ENCODE measurements at regions not wholly inside any gene's neighbourhood (a gene's known extent, or its start where the extent isn't known, plus 50 kb on each side); places are given as distances from the start of the nearest gene placed in this dataset.

DNA sequence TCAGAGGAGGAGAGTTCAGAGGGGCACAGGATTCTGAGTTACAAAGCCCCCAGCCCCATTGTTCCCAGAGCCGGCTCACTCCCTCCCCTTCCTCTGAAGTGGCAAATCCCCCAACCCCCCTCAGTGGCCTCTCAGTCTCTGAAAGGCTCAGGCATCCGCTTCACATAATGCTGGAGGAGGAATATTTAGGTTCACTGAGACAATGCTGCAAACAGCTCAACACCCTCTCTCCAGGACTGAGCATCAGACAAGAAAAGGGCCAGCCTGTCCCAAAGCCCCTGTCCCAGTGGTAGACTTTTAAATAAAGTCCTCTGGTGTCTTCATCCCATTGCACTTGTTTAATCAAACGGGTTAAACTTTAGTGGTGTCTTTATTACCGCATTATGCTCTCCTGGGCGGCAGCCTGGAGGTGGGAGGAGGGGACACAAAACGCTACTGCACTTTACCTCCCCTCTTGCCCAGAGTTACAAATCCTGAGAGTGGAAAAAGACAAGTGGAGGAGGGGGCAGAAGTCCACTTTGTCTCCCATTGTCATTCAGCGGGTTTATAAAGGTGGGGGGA is 257.9 kb downstream of the FGFR2 start:
- no peaks in the 10 kb centered on the region for H3K36me3 Mint-ChIP-seq (ENCODE audit: low read depth)
- no peaks in the 10 kb centered on the region for H3K4me1 Mint-ChIP-seq (ENCODE audit: low read depth)
- H3K27ac Mint-ChIP-seq = no peak overlapping the region
- CTCF ChIA-PET = interaction anchor here (1.0 kb wide), 1 partner anchor 21 kb away, joined by 3 read pairs; no protein-coding TSS in a partner anchor
- H3K4me3 Mint-ChIP-seq = no peak overlapping the region
- no peaks in the 10 kb centered on the region for H3K27me3 Mint-ChIP-seq (ENCODE audit: low read depth)
- POLR2A ChIA-PET = no interaction called here
- ATAC-seq = no peak
- no peak for DNase-seq
- H3K9me3 Mint-ChIP-seq (ENCODE audit: insufficient read depth) = peaks cover 9% of the 10 kb centered on the region

DNA sequence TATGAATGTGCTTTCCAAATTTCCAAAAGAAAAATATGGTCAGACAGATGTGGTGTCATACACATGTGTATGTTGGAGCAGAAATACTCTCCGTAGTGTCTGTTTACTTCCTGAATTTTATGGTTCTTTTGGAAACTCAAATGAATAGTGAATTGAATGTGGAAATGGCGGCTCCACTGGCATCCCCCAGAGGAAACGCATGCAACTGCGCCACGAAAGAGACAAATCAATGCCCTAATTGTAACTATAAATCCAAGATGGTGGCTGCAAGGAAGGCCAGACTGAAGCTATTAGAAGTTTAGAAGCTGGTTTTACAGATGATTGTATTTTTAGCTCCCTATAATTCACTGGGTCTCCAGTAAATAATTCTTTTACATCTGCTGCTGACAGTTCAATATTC is 246.7 kb downstream of the FGFR2 start:
- Mint-ChIP-seq H3K27ac (no peak overlapping the region), H3K4me3 (no peak overlapping the region), H3K4me1 (ENCODE audit: low read depth) (no peaks in the 10 kb centered on the region), H3K27me3 (ENCODE audit: low read depth) (no peaks in the 10 kb centered on the region), H3K9me3 (ENCODE audit: insufficient read depth) (no peaks in the 10 kb centered on the region), H3K36me3 (ENCODE audit: low read depth) (no peaks in the 10 kb centered on the region)
- CTCF ChIA-PET = no interaction called here
- POLR2A ChIA-PET = no interaction called here
- DNase-seq (no peak), ATAC-seq (no peak)

DNA sequence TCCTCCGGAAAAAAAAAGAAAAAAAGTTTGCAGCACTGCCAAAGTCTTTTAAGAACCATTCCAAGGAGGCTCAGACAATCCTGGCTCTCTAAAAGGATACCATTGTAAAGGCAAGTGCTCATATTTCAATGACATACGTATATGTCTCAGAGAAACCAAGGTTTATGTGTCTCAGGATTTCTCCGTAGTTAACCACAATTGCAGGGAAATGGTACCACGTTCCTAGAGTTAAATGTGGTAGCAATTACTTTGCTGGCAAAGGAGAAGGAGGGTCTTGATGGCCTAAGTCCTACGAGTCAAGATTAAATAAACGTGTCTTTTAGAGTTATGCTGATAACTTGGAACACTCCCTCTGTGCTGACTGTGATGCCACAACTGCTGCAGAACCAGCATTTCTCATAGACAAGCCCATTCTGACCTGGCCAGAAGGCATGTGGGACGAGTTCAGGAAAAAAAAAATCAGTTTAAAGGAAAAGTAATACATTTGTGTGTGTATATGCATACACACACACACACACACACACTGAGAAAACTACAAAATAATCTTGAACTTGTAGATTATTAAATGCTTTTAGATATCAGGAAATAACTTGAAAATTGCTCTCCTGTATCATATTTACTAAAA is 245.9 kb downstream of the FGFR2 start:
- ATAC-seq = no peak
- DNase-seq = no peak
- ChIA-PET POLR2A (no interaction called here), CTCF (no interaction called here)
- Mint-ChIP-seq H3K4me3 (no peak overlapping the region), H3K4me1 (ENCODE audit: low read depth) (no peaks in the 10 kb centered on the region), H3K27me3 (ENCODE audit: low read depth) (no peaks in the 10 kb centered on the region), H3K9me3 (ENCODE audit: insufficient read depth) (no peaks in the 10 kb centered on the region), H3K27ac (no peak overlapping the region), H3K36me3 (ENCODE audit: low read depth) (no peaks in the 10 kb centered on the region)

DNA sequence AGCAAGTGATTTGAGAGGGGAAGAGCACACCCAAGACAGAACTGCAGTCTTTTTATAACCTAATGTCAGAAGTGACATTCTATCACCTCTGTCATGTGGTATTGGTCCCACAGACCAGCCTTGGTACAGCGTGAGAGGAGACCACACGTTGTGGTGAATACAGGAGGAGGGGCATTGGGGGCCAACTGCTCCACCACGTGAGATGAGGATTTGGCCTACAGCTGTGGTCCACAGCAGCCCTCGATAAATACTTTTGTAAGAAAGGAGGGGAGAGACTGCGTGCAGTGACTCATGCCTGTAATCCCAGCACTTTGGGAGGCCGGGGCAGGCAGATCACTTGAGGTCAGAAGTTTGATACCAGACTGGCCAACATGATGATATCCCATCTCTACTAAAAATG is 243.1 kb downstream of the FGFR2 start:
- Mint-ChIP-seq H3K27ac (no peak overlapping the region), H3K27me3 (ENCODE audit: low read depth) (no peaks in the 10 kb centered on the region), H3K9me3 (ENCODE audit: insufficient read depth) (no peaks in the 10 kb centered on the region), H3K4me3 (no peak overlapping the region), H3K36me3 (ENCODE audit: low read depth) (no peaks in the 10 kb centered on the region), H3K4me1 (ENCODE audit: low read depth) (no peaks in the 10 kb centered on the region)
- POLR2A ChIA-PET = no interaction called here
- CTCF ChIA-PET = no interaction called here
- ATAC-seq (no peak), DNase-seq (no peak)

DNA sequence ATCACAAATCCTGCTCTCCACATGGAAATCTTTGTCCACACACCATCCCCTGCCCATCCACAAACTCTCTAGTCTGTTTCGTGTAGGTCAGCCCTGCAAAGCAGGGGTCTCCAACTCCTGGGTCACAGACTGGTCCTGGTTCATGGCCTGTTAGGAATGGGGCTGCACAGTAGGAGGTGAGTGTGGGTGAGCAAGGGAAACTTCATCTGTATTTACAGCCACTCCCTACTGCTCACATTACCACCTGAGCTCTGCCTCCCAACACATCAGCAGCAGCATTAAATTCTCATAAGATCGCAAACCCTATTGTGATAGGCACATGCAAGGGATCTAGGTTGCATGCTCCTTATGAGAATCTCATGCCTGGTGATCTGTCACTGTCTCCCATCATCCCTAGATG is 242.1 kb downstream of the FGFR2 start:
- ATAC-seq (no peak), DNase-seq (no peak)
- Mint-ChIP-seq H3K4me1 (ENCODE audit: low read depth) (no peaks in the 10 kb centered on the region), H3K27me3 (ENCODE audit: low read depth) (no peaks in the 10 kb centered on the region), H3K27ac (no peak overlapping the region), H3K36me3 (ENCODE audit: low read depth) (no peaks in the 10 kb centered on the region), H3K9me3 (ENCODE audit: insufficient read depth) (no peaks in the 10 kb centered on the region), H3K4me3 (no peak overlapping the region)
- POLR2A ChIA-PET = no interaction called here
- CTCF ChIA-PET = no interaction called here

DNA sequence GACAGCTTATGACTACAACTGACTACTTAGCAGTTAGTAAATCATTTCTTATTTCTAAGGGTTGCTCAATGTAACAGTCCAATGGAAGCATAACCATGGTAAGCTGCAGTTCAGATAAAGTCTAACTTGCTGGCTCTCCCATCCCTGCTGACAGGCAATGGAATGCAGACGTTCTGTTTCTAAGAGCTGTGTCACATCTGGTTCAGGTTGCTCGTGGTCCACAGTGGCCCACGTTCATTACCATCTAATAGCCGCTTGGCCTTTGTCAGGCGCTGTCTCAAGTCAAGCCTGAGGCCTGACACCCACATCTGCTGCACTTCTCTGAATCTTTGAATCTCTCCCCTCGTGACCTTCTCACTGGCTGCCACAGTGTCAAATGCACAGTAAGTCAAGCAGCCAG is 240.8 kb downstream of the FGFR2 start:
- DNase-seq (no peak), ATAC-seq (no peak)
- H3K27ac Mint-ChIP-seq = no peak overlapping the region
- H3K36me3 Mint-ChIP-seq (ENCODE audit: low read depth) = no peaks in the 10 kb centered on the region
- H3K4me3 Mint-ChIP-seq = no peak overlapping the region
- no peaks in the 10 kb centered on the region for H3K4me1 Mint-ChIP-seq (ENCODE audit: low read depth)
- no peaks in the 10 kb centered on the region for H3K27me3 Mint-ChIP-seq (ENCODE audit: low read depth)
- POLR2A ChIA-PET = no interaction called here
- CTCF ChIA-PET = no interaction called here
- H3K9me3 Mint-ChIP-seq (ENCODE audit: insufficient read depth) = no peaks in the 10 kb centered on the region

DNA sequence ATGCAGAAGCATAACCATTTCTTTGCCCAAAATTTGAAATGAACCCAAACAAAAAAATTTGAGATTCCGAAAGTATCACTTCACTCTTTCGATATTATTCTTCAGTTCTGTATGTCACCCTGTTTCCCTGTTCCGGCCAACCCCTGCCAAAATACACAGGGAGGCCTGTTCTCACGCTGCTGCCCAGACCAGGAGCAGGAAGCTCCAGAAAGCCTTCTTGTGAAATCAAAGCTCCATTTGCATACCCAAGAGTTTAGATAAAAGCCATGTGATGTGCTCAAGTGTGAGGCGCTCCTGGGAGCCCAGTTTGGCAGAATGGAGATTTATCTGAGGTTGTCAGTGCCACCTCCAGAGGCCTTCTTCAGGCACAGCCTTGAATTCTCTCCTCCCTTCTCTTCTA is 236.2 kb downstream of the FGFR2 start:
- Mint-ChIP-seq H3K27ac (no peak overlapping the region), H3K27me3 (ENCODE audit: low read depth) (no peaks in the 10 kb centered on the region), H3K4me1 (ENCODE audit: low read depth) (no peaks in the 10 kb centered on the region), H3K4me3 (no peak overlapping the region), H3K36me3 (ENCODE audit: low read depth) (no peaks in the 10 kb centered on the region), H3K9me3 (ENCODE audit: insufficient read depth) (no peaks in the 10 kb centered on the region)
- no peak for DNase-seq
- no peak for ATAC-seq
- ChIA-PET CTCF (no interaction called here), POLR2A (no interaction called here)

DNA sequence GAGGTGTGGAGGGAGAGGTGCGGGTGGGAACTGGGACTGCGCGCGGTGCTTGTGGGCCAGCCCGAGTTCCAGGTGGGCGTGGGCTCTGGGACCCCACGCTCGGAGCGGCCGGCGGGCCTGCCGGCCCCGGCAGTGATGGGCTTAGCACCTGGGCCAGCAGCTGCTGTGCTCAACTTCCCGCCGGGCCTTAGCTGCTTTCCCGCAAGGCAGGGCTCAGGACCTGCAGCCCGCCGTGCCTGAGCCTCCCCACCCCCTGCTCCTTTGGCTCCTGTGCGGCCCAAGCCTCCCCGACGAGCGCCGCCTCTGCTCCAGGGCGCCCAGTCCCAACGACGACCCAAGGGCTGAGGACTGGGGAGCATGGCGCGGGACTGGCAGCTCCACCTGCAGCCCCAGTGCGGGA is 232.7 kb downstream of the FGFR2 start:
- H3K27me3 Mint-ChIP-seq (ENCODE audit: low read depth) = no peaks in the 10 kb centered on the region
- H3K9me3 Mint-ChIP-seq (ENCODE audit: insufficient read depth) = no peaks in the 10 kb centered on the region
- ChIA-PET POLR2A (no interaction called here), CTCF (no interaction called here)
- no peaks in the 10 kb centered on the region for H3K4me1 Mint-ChIP-seq (ENCODE audit: low read depth)
- H3K36me3 Mint-ChIP-seq (ENCODE audit: low read depth) = no peaks in the 10 kb centered on the region
- H3K4me3 Mint-ChIP-seq = no peak overlapping the region
- no peak for DNase-seq
- H3K27ac Mint-ChIP-seq = no peak overlapping the region
- no peak for ATAC-seq

DNA sequence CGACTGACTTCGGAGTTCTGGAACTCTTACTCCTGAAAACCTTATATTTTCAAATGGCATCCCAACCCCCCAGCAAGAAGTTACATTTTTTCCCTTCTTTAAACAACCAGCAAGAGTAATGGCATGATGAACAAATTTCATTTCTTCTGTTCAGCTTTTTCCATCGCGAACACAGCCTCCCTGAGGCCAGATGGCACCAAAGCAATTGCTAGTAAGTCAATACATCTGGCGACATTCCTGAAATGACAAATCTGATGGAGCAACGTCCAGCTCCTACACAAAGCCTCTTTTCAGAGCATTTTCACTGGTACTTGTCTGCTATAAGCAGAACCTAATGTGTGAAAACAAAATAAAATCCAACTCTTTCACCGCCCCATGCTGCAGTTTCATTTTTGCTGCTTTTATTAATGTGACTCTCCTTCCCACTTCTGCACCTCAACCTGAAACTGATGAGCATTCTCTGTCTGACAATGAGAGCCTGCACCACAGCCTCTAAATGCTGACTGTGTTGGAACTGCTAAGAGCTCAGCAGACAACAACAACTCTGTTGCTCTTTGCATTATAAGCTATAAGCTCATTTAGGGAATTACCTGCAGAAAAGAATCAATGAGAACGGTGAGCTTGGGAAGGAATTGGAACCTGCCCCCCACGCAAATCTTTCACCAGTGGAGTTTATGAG is 229.8 kb downstream of the FGFR2 start:
- Mint-ChIP-seq H3K4me1 (ENCODE audit: low read depth) (no peaks in the 10 kb centered on the region), H3K27me3 (ENCODE audit: low read depth) (no peaks in the 10 kb centered on the region), H3K27ac (no peak overlapping the region), H3K9me3 (ENCODE audit: insufficient read depth) (no peaks in the 10 kb centered on the region), H3K4me3 (no peak overlapping the region), H3K36me3 (ENCODE audit: low read depth) (no peaks in the 10 kb centered on the region)
- ChIA-PET POLR2A (no interaction called here), CTCF (no interaction called here)
- ATAC-seq (no peak), DNase-seq (no peak)

DNA sequence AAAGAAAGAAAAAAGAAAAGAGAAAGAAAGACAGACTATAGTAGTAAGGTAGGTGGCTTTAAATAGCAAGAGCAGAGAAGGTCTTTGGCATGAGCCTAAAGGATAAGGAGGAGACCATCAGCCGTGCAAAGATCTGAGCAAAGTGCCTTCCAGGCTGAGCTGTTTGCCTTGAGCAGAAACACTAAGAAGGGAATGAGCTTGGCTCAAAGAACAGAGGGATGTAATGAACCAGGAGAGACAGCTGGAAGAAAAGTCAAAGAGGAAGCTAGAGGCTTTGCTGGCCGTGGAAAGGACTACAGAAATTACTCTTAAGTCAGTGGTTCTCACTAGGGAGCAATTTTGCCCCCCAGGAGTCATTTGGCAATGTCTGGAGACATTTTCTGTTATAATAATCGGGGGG is 228.6 kb downstream of the FGFR2 start:
- ChIA-PET POLR2A (no interaction called here), CTCF (no interaction called here)
- no peaks in the 10 kb centered on the region for H3K36me3 Mint-ChIP-seq (ENCODE audit: low read depth)
- no peak overlapping the region for H3K4me3 Mint-ChIP-seq
- H3K4me1 Mint-ChIP-seq (ENCODE audit: low read depth) = no peaks in the 10 kb centered on the region
- H3K27ac Mint-ChIP-seq = no peak overlapping the region
- no peaks in the 10 kb centered on the region for H3K27me3 Mint-ChIP-seq (ENCODE audit: low read depth)
- ATAC-seq (no peak), DNase-seq (no peak)
- H3K9me3 Mint-ChIP-seq (ENCODE audit: insufficient read depth) = no peaks in the 10 kb centered on the region

DNA sequence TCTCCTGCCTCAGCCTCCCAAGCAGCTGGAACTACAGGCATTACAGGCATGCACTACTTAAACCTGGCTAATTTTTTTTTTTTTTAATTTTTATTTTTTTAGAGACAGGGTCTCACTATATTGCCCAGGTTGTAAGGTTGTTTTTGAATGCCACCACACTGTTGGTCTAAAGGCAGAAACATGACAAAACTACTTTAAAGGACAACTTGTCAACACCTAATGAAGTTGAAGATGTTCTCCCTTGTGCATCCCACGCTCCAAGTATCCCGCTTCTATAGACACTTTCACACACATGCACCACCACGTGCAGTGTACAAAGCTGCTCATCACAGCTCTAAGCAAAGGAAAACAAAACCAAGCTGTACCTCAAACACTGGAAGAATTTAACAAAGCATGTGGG is 226.4 kb downstream of the FGFR2 start:
- Mint-ChIP-seq H3K27ac (no peak overlapping the region), H3K27me3 (ENCODE audit: low read depth) (no peaks in the 10 kb centered on the region), H3K4me3 (no peak overlapping the region), H3K9me3 (ENCODE audit: insufficient read depth) (no peaks in the 10 kb centered on the region), H3K4me1 (ENCODE audit: low read depth) (no peaks in the 10 kb centered on the region), H3K36me3 (ENCODE audit: low read depth) (no peaks in the 10 kb centered on the region)
- no peak for ATAC-seq
- DNase-seq = no peak
- ChIA-PET CTCF (no interaction called here), POLR2A (no interaction called here)

DNA sequence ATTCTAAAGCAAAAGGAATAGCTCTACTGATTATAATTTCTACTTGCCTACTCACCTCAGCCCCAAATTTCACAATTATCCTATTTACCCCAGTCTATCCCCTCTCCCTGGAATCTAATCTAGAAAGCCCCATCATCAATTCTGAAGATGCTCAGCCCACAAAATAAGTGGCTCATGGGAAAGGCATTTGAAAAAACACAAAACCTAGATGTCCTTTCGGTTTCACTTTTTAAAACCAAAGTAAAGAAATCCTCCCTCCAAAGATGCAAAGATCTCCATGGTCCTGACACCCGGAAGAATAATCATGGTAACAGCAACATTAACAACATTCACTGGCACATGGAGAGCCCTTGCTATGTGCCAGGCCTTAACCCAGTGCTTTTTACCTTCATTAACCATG is 224.8 kb downstream of the FGFR2 start:
- no peak overlapping the region for H3K27ac Mint-ChIP-seq
- POLR2A ChIA-PET = no interaction called here
- ATAC-seq (no peak), DNase-seq (no peak)
- CTCF ChIA-PET = no interaction called here
- H3K27me3 Mint-ChIP-seq (ENCODE audit: low read depth) = no peaks in the 10 kb centered on the region
- no peaks in the 10 kb centered on the region for H3K9me3 Mint-ChIP-seq (ENCODE audit: insufficient read depth)
- no peaks in the 10 kb centered on the region for H3K36me3 Mint-ChIP-seq (ENCODE audit: low read depth)
- H3K4me3 Mint-ChIP-seq = no peak overlapping the region
- H3K4me1 Mint-ChIP-seq (ENCODE audit: low read depth) = no peaks in the 10 kb centered on the region

DNA sequence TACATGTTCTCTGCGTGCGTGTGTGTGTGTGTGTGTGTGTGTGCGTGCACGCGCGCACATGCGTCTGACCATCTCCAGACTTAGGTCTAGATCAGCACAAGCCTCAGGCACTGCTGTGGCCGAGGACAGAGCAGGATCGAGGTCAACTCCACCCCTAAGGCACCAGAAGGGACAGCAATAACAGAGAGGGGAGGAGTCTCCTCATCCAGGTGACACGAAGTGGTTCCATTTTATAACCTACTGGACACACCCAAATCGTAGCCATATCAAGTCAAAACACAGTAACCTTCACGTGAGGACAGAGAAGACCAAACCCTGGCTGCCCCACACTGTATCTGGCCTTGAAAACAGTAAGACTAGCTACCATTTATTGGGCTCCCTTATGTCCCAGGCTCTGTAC is 224.1 kb downstream of the FGFR2 start:
- Mint-ChIP-seq H3K9me3 (ENCODE audit: insufficient read depth) (no peaks in the 10 kb centered on the region), H3K27me3 (ENCODE audit: low read depth) (no peaks in the 10 kb centered on the region), H3K36me3 (ENCODE audit: low read depth) (no peaks in the 10 kb centered on the region), H3K4me1 (ENCODE audit: low read depth) (no peaks in the 10 kb centered on the region), H3K4me3 (no peak overlapping the region), H3K27ac (no peak overlapping the region)
- DNase-seq (no peak), ATAC-seq (no peak)
- CTCF ChIA-PET = no interaction called here
- POLR2A ChIA-PET = no interaction called here

Data from activated CD8-positive, alpha-beta T cell treated with anti-CD3 and anti-CD28 coated beads, Interleukin-2, amount 10 ng/mL, durations not matched to agents 7 days and 5 days (primary cell).